ENCODE measurements at regions not wholly inside any gene's neighbourhood (a gene's known extent, or its start where the extent isn't known, plus 50 kb on each side); places are given as distances from the start of the nearest gene placed in this dataset.

DNA sequence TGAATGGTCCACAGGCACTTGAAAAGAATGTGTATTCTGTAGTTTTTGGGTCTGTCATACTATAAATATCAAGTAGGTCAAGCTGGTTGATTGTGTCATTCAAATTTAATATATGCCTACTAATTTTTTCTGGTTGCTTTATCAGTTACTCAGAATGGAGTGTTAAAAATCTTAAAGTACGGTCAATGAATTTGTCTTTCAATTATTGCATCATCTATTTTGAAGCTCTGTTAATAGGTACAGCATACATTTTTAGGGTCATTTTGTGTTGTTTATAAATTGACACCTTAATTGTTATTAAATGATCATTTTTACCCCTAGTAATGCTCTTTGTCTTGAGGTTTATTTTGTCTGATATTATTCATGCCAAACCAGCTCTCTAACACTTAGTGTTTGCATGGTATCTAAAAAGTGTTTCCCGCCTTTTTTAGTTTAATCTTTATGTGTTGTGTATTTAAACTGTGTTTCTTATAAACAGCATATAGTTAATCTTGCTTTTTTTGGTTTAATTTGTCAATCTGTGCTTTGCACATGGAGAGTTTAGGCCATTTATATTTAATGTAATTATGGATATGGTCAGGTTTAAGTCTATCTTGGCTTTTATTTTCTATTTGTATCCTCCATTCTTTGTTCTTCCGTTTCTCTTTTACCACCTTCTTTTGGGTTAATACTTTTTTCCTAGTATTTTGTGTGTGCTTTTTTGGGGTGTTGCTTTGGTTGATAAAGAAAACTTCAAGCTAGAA lies 204.9 kb upstream of the EEF2KMT start:
- TF ChIP-seq, protein P1, sequence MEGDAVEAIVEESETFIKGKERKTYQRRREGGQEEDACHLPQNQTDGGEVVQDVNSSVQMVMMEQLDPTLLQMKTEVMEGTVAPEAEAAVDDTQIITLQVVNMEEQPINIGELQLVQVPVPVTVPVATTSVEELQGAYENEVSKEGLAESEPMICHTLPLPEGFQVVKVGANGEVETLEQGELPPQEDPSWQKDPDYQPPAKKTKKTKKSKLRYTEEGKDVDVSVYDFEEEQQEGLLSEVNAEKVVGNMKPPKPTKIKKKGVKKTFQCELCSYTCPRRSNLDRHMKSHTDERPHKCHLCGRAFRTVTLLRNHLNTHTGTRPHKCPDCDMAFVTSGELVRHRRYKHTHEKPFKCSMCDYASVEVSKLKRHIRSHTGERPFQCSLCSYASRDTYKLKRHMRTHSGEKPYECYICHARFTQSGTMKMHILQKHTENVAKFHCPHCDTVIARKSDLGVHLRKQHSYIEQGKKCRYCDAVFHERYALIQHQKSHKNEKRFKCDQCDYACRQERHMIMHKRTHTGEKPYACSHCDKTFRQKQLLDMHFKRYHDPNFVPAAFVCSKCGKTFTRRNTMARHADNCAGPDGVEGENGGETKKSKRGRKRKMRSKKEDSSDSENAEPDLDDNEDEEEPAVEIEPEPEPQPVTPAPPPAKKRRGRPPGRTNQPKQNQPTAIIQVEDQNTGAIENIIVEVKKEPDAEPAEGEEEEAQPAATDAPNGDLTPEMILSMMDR (IDR thresholded peaks at IDR 0.05): no peak
- no peak for TF ChIP-seq POLR2A (IDR thresholded peaks at IDR 0.05)
